PC-9 (cell line): ENCODE measurements at regions not wholly inside any gene's neighbourhood (a gene's known extent, or its start where the extent isn't known, plus 50 kb on each side); places are given as distances from the start of the nearest gene placed in this dataset.

Experiments
- CTCF ChIP-seq: fragments of 200-600 bp; sonication (generic); conservative IDR thresholded peaks from 2 replicates; pipeline ENCODE4 v1.6.1; 2017; ENCODE audit warnings: mixed run types, antibody characterized with exemption, mild to moderate bottlenecking, moderate library complexity
- EZH2 ChIP-seq: fragments of 200-600 bp; sonication (generic); IDR thresholded peaks from 2 replicates; pipeline ENCODE4 v1.8.0; 2017; ENCODE audit warnings: antibody characterized with exemption, low read depth

- TF ChIP-seq CTCF (no peak), EZH2 (no peak)
Measured at GRCh38 chr14:62470935-62471334, 574.3 kb downstream of the KCNH5 start.
